AG04450 (cell line): ENCODE measurements at regions not wholly inside any gene's neighbourhood (a gene's known extent, or its start where the extent isn't known, plus 50 kb on each side); places are given as distances from the start of the nearest gene placed in this dataset.

ENCODE experiments used
- CTCF ChIA-PET: fragments of 300-600, 350-600 bp; formaldehyde crosslinking; extraction: SDS; loops from one replicate; lab custom pipeline; 2022; ENCODE audit warnings: antibody characterized with exemption, inconsistent platforms; lab: Charles Lee
- POLR2A ChIA-PET: fragments of 350-600 bp; formaldehyde crosslinking; extraction: SDS; loops from one replicate; lab custom pipeline; 2021; ENCODE audit warnings: antibody characterized with exemption, inconsistent platforms; lab: Yijun Ruan, JAX
- DNase-seq: peaks from one replicate; pipeline ENCODE4 v3.0.0-alpha.2; 2011; ENCODE audit warnings: low read depth, low spot score
- H3K27ac ChIP-seq: one replicate; pipeline ENCODE4 v1.5.1; 2012; ENCODE audit warnings: low read depth, low read length, control low read depth
- H3K27me3 ChIP-seq: one replicate; pipeline ENCODE4 v1.6.0; 2012; ENCODE audit warnings: low read length; ENCODE audit not compliant: control insufficient read depth, insufficient read depth
- H3K4me3 ChIP-seq: 2 replicates; pipeline ENCODE4 v1.5.1; 2011; ENCODE audit warnings: mild to moderate bottlenecking, low read depth, low read length, control low read depth
- H3K9me3 ChIP-seq: 2 replicates; pipeline ENCODE4 v1.5.1; 2012; ENCODE audit warnings: low read length; ENCODE audit not compliant: control insufficient read depth, insufficient read depth
- TF ChIP-seq, protein P1 (sequence below): IDR thresholded peaks from 2 replicates; pipeline ENCODE4 v1.5.1; 2011; ENCODE audit warnings: low read depth, low read length, control low read depth, inconsistent platforms

GRCh38 chr5:142428036-142428772 is 103.4 kb upstream of the SPRY4 start:
- Histone ChIP-seq H3K4me3 (no peak overlapping the region), H3K27ac (no peak overlapping the region), H3K27me3 (no peaks in the 10 kb centered on the region), H3K9me3 (no peaks in the 10 kb centered on the region)
- ChIA-PET CTCF (no interaction called here), POLR2A (no interaction called here)
- no peak for DNase-seq
- TF ChIP-seq, protein P1, sequence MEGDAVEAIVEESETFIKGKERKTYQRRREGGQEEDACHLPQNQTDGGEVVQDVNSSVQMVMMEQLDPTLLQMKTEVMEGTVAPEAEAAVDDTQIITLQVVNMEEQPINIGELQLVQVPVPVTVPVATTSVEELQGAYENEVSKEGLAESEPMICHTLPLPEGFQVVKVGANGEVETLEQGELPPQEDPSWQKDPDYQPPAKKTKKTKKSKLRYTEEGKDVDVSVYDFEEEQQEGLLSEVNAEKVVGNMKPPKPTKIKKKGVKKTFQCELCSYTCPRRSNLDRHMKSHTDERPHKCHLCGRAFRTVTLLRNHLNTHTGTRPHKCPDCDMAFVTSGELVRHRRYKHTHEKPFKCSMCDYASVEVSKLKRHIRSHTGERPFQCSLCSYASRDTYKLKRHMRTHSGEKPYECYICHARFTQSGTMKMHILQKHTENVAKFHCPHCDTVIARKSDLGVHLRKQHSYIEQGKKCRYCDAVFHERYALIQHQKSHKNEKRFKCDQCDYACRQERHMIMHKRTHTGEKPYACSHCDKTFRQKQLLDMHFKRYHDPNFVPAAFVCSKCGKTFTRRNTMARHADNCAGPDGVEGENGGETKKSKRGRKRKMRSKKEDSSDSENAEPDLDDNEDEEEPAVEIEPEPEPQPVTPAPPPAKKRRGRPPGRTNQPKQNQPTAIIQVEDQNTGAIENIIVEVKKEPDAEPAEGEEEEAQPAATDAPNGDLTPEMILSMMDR, result no peak

DNA sequence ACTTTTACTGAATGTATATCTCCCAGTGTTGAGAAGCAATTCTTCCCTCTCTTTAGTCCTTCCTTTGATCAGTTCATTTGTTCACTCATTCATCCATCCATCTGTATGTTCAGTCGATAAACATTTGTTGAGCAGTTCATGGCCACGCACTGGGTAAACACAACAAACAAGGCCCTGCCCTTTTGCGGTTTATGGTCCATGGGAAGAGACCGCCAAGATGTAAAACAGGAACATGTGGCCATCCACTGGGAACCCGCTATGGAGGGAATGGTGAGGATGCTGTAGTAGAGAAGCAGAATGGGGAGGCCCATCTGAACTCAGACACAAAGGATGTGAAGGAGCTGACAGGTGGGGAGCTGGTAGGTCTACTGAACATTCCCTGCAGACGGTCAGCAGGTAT is 102.7 kb upstream of the SPRY4 start:
- DNase-seq, result no peak
- TF ChIP-seq, protein P1, result no peak
- Histone ChIP-seq H3K4me3 (no peak overlapping the region), H3K27ac (no peak overlapping the region), H3K9me3 (no peaks in the 10 kb centered on the region), H3K27me3 (no peaks in the 10 kb centered on the region)
- POLR2A ChIA-PET, result no interaction called here
- CTCF ChIA-PET, result interaction anchor here (0.8 kb wide), 1 partner anchor 286 kb away, joined by 3 read pairs; no protein-coding TSS in a partner anchor

DNA sequence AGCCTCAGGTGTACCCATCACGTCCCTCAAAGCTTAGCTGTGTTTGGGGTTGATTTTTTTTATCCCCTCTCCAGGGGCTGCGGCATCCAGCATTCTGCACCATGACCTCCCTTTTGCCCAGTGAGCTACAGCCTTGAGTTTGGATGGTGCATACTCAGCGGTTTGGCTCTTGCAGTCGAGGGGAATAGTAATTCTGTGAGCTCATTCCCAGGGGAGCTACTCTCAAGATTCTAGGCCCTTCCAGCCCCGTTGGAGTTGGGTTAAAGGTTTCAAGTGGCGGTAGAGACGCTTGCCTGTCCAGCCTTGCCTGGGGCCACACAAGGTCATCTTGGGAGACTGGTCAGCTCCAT is 102.2 kb upstream of the SPRY4 start:
- H3K9me3 ChIP-seq, result no peaks in the 10 kb centered on the region
- DNase-seq, result no peak
- no peak overlapping the region for H3K4me3 ChIP-seq
- no peaks in the 10 kb centered on the region for H3K27me3 ChIP-seq
- POLR2A ChIA-PET, result no interaction called here
- CTCF ChIA-PET, result interaction anchor here (0.8 kb wide), 1 partner anchor 286 kb away, joined by 3 read pairs; no protein-coding TSS in a partner anchor
- TF ChIP-seq, protein P1, result no peak
- H3K27ac ChIP-seq, result no peak overlapping the region

DNA sequence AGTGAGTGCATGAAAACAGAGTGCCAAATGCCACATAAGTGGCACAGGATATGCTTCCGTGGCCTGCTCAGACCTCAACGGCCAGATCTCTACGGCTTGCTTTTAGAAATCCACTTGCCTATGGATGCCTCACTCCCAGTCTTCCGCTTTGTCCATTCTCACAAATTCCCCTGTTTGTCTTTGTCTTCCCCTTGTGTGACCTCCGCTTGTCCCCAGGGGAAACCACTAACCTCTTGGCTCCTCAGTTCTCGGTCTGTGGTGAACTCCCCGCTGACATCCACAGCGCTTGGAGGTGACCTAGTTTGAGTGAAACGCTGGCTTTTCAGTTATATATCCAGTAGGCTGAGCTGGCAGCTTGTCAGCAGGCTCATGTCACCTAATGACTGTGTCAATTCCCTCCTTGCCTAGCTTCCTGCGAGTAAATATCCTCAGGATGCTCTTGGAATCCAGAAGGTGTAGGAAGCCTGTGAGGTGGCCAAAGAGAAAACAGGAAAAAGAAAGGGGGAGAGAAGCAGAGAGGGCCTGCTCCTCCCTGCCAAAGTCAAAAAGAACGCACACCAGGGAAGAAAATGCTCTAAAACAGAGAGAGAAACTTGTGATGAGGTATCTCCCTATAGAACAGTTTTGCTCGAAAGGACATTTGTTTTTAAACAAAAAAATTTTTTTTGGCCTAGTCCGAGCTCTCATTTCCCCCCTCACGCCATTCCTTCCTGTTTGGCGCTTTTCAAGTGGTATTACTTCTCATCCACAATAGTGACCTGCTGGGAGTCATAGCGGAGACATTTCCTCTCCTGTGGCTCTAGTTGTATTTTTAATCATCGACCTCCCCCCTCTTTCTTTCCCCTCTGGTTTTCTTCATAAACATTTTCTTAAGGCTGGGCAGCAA is 101.6 kb upstream of the SPRY4 start:
- TF ChIP-seq, protein P1, result no peak
- ChIA-PET CTCF (interaction anchor here (0.8 kb wide), 1 partner anchor 287 kb away, joined by 3 read pairs; no protein-coding TSS in a partner anchor), POLR2A (no interaction called here)
- H3K27ac ChIP-seq, result no peak overlapping the region
- no peaks in the 10 kb centered on the region for H3K27me3 ChIP-seq
- H3K4me3 ChIP-seq, result no peak overlapping the region
- no peak for DNase-seq
- no peaks in the 10 kb centered on the region for H3K9me3 ChIP-seq
